GM12891 (cell line): ENCODE measurements at regions not wholly inside any gene's neighbourhood (a gene's known extent, or its start where the extent isn't known, plus 50 kb on each side); places are given as distances from the start of the nearest gene placed in this dataset.

Experiments used
- POLR2A ChIP-seq: IDR thresholded peaks from 2 replicates; pipeline ENCODE4 v1.6.1; 2011; ENCODE audit warnings: low read depth, low read length, control low read depth
- POLR2AphosphoS5 ChIP-seq: IDR thresholded peaks from 2 replicates; pipeline ENCODE4 v1.6.1; 2011; ENCODE audit warnings: low read depth, low read length, control low read depth
- SPI1 ChIP-seq: IDR thresholded peaks from 2 replicates; pipeline ENCODE4 v1.6.1; 2011; ENCODE audit warnings: low read depth, low read length, control low read depth

DNA sequence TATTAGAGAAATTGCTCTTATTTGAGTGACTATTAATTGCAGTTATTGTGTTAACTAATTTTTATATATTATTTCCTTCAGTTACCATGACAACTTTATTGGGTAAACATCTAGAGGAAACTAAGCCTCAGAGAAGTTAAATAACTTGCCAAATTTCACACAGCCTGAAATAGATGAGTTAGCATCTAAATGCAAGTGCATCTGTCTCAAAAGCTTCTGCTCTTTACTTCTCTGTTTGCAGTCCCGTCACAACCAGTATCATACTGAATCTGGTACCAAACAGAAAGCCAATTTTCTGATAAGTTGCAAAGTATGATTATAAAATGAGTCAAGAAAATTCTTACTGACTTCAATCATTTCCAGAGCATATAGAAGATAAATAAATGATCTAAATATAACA lies 1544.9 kb upstream of the PCDH7 start:
- TF ChIP-seq POLR2A = no peak
- TF ChIP-seq POLR2AphosphoS5 = no peak
- no peak for TF ChIP-seq SPI1
